Mesenteric fat pad (tissue), 1 donor: ENCODE measurements at regions not wholly inside any gene's neighbourhood (a gene's known extent, or its start where the extent isn't known, plus 50 kb on each side); places are given as distances from the start of the nearest gene placed in this dataset.

Source experiments
- DNase-seq: peaks from one replicate; pipeline ENCODE4 v3.0.0-alpha.2; 2020; ENCODE audit warnings: low spot score
- donor health status: DM: yes; HTN: yes; CAD: no.

DNA sequence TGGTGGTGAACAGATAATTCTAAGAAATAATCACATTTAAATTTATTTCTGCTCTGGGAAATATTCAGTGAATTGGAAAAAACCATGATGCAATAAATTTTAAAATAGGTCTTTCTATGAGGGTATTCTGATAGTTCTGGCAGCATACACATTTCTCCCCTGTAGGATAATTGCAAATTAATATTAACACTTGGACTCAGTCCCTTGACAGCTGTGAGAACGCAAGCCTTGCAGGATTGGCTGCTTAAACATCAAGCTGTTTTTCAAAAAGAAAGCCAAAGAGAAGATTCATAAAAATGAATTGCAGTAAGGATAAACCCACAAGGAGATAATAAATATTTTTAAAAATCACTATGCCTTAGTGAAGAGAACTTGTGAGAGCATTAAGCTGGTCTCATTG is 180.0 kb downstream of the MTRR start:
- DNase-seq = no peak

DNA sequence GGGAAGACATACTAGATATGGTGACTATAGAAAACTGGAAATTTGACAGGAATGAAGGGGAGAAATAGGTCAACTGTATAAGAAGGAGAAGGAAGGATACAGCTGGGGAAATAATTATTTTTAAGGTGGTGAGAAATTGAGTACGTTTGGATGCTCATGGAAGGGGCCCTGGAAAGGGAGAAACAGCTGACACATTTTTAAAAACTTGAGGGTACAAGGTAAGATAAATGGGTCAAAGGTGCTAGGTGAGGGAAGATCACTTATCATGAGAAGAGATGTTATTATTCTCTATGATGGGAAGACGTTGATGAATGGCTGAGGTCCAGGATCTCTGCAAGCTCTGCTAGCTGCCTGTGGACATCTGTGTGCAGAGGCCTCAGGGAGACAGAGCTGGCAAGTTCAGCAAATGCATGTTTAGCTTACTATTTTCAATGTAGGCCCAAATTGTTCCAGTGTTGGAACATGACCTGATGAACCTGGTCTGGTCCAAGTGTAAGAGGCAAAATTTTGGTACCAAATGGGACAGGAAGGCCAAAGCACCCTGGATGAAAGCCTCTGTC is 181.7 kb downstream of the MTRR start:
- DNase-seq = no peak

DNA sequence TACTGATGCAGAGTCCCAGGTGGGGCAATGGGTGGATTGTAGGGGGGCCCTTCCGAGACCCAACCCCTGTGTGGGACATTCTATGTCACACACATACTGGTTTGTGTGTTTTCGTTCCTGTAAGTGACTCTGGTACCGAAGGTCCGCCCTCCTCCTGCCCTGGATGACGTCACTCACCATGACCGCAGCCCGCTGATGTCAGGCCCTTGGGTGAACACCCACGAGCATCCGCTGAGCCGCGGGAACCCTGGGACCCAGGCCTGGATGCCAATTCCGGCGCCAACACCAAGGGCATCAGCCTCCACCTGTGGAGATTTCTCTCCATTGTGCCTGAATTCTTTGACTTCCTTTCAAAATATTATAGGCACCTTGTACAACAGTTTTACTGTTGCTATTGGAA is 184.3 kb downstream of the MTRR start:
- DNase-seq = no peak

DNA sequence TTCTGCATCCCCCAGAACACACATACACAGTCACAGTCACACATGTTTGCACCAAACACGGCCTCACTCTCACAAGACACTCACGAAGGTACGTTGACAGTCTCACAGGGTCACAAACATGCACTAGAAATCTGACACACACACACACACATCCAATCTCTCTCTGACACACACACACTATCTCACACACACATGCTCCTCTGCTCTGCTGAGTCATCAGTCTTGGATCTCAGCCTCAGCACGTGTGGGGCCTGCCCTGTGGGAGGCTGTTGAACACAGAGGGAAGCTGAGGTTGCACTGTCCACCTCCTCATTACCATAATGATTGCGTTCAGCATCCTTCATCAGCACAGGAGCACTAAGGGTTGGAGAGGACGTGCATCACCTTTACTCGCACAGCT is 188.8 kb downstream of the MTRR start:
- no peak for DNase-seq

DNA sequence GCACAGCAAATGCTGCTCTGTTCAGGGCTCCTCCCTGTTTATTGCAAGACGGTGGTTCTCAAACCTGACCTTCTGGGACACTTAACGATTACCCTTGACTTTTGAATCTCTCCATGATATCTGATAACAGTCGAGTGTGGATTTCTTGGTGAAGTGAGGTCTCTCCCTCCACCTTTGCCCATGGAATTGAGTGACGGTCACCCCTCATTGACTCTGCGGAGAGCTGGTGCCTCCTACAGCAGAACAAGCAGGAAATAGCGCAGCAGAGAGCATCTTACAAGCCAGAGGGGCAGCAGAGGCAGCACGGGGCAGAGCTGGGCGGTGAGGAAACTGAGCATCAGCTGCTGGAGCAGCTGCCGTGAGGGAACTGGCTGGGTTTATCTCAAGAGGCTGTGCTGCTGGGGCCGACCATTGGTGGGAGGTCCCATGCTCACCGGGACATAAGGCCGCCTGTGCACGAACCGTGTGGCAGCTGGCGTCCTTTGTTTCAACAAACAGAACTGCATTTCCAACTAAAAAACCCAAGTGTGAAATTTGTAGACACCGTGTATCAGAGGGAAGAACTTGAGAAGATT is 189.8 kb downstream of the MTRR start:
- DNase-seq = no peak

DNA sequence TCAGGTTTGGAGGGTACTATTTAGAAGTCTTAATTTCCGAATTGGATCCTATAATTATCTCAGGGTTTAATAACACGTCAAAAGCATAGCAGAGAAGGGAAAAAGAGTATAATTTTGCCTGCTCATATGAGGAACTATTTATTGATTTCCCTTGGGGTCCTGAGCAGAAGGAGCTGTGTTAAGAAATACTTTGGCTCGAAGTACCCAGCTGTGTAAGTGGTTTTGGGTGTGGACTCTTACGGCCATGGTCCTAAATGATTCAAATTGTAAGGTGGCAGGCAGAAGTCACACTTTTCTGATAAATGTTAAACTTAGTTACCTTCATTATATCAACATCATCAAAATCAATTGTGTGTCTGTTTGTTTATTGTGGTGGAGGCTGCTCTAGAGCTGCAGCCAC is 190.4 kb downstream of the MTRR start:
- DNase-seq = no peak

DNA sequence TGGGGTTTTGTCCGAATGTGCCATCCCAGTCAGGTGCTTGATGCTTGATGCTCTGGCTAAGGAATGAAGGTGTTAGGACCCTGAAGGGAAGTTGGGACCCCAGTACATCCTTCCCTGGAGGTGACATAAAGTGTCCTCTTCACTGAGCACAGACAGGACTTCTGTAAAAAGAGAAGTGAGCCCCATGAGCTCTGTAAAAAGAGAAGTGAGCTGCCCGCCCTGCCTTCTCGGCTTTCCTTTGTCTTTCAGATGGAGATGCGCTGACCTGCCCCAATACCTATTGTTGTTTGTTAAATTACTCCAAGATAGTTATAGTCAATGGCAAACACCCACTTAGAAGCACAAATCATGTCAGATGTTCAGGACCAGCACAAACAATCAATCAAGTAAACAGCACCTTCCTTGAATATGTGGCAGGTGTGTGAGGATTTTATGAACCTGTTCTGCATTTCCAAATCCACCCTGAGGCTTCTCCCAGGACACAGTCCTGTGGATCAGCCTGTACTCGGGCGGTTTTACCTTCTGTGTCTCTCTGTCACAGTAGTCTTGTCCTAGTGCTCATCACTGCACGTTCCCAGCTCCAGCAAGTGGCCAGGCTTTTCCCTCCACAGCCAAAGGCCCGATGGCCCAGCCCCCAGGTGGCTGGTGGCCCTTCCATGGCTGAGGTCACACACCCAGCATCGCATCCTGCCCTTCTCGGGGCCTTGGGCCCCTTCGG is 191.4 kb downstream of the MTRR start:
- no peak for DNase-seq

DNA sequence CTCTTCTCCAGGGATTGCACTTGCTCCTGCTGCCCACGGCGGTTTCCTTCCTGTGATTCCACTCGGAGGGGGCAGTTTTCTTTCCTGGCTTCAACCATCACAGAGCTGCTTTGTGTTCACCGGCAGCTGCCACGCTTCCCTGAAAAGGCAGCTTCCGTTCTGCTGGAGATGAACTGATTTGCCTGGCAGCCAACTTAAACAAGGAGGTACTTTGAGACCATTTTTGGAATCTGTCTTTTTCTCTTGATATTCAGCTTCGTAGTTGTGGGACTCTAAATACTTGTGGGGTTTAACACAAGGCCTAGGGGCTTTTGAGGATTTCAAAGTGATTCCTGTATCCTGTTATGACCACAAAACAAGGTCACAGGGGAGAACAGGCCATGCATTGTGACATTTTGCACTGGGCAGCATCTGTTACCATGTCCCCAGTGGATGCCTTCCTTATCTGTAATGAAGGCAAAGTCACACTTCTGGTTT is 192.0 kb downstream of the MTRR start:
- no peak for DNase-seq

DNA sequence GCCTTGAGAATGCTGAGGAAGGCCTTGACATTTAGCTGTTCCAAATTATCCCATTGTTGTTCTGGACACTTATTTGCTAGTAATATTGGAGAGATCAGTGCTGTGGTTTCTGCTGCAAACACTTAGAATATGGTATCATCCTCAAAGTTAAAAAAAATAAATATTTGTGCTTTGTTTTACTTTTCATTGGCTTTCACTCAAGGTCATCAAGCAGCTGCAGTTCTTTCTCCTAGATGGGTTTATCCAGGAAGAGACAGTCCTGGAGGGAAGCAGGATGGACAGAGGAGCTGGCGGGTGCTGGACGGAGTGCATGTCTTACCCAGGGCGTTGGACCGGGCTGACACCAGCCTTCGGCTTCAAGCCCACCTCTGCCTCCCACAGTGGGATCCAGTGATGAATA is 193.6 kb downstream of the MTRR start:
- no peak for DNase-seq

DNA sequence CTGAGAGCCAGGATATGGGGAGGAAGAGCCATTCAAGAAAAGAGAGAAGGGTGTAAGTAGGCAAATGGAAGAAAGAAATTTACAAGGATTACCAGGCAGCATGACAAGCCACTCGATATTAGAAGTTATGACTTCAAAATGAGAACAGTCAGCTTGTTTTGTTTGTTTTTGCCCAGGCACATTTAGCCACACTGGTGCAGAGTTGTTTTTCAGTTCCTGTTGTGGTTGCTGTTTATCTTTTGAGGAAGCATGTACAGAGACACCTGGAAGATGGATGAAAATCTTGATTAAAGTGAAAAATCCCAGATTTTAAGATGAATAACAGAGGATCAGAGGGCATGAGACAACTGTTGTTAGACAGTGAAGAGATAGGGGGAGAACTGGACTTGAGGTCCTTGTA is 199.1 kb downstream of the MTRR start:
- DNase-seq = no peak

DNA sequence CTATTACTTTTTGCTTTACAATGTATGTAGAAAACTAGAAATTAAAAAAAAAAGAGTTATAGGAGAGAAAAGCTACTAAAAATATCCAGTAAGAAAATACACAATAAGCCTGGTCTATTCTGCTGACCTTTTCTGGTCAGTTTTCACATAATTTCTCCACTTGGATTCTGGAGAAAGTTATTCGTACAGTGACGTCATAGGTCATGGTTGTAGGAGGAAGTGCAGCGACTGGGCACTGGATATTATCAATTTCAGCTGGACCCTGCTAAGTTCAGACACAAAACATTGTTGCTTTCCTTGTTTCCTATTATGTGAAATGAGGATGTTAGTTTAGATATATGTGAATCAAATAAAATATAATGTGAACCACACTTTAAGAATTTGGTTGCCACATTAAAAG is 201.2 kb downstream of the MTRR start:
- no peak for DNase-seq

DNA sequence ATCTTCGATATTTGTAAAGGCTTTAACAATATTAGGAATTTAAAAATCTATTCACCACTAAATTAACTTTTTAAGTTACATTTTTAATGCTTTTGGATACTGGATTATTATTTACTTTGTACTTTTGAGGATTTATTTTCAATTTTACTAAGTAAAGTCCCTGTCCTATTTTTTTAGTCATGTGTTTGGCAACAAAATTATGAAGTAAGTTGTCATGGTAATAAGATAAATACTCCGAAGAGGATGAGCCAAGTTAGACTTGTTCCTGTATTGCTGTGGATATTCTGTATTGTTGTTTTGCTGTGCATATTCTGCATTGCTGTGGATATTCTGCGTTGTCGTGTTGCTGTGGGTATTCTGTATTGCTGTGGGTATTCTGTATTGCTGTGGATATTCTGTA is 210.1 kb downstream of the MTRR start:
- DNase-seq = no peak

DNA sequence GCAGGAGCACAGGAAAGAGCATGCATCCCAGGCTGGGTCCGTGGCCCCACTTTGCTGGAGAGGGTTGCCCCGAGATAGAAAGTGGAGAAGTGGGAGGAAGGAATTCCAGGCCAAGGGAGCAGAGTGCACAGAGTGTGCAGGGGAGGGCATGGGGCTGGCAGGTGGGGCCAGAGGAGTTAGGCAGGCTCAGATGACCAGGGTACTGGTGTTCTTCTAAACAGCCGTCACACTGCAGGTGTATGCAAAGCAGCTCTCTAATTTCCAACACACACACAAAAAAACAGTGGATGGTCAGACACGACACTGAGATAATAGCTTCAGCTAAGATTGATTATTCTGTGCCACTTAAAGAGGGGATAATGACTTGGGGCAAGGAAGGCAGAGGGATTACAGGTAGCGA is 212.2 kb downstream of the MTRR start:
- no peak for DNase-seq

DNA sequence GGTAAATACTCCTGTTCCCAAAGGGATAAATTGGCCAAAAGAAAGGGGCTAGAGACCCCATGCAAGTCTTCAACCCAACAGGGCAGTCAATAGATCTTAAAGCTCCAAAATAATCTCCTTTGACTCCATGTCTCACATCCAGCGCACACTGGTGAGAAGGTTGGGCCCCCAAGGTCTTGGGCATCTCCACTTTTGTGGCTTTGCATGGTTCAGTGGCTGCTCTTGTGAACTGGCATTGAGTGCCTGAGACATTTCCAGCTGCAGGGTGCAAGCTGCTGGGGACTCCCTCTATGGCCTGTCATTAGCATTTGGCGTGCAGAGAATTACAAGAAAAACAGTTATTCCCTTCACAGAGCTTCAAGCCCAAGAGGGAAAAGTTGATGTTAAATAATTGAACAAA is 224.7 kb downstream of the MTRR start:
- no peak for DNase-seq

DNA sequence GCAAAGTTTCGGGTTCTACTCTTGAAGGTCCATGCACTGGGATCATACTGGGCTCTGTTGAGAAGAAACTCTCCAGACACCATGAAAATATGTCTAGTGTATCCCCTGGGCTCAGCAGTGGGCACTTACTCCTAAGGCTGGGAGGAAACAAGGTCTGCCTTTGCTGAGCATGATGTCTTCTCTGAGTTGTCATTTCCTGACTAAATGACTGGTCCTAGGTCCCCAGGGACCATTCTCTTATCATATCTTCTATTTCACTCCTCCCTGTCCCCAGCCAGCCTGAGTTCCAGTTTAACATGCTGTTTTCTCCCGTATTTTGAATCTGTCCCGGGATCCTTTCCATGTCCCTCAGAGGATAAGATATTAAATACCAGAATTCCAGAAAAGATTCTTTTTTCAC is 225.4 kb downstream of the MTRR start:
- no peak for DNase-seq

DNA sequence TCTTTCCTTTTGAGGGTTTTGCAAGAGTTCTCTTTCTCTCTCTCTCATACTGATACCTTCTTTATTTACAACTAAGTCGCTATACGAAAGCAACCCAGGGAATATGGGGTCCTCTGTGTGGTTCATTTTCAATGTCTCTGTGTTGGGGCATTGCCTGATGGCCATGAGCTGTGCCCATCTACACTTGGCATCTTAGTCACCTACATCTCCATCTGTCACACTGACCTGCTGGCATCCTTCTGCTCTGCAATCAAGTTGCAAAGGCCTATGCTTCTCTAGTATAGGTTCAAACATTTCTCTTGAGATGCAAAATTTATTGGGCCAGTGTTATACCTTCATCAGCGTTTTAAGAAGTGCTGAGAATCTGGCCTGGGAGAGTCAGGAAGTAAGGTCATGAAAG is 228.2 kb downstream of the MTRR start:
- DNase-seq = no peak

DNA sequence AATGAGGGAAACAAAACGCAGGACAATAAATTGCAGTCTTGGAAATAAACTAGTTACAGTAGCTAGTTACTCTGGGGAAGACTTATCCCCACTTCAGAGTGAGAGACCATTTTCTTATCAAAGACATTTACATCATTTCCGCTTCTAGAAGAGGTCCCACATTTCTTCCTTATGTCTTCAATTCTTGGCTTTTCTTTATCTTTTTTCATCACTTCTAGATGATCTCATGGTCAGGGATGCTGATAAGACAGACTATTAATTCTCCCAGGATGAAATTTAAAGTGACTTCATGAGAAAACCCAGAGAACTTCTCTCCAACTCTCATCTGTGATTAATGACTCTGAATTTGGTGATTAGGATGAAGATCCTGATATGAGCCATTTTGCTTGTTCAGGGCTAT is 229.1 kb downstream of the MTRR start:
- no peak for DNase-seq

DNA sequence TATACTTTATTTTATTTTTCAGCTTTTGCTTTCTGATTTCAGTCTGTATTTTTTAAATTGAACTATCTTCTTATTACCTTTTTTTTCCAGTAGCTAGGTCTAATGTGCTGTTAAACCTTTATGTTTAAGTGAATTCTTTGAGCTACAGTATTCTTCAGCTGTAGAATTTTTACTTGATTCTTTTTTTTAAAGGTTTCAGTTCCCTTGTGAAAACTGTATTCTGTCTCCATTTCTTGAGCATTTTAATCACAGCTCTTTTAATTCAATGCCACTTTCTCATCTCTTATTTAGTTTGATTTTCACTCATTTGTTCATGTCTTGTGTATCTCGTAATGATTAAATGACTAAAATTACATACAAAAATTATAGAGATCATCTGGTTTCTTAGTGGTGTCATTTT is 233.8 kb downstream of the MTRR start:
- DNase-seq = no peak

DNA sequence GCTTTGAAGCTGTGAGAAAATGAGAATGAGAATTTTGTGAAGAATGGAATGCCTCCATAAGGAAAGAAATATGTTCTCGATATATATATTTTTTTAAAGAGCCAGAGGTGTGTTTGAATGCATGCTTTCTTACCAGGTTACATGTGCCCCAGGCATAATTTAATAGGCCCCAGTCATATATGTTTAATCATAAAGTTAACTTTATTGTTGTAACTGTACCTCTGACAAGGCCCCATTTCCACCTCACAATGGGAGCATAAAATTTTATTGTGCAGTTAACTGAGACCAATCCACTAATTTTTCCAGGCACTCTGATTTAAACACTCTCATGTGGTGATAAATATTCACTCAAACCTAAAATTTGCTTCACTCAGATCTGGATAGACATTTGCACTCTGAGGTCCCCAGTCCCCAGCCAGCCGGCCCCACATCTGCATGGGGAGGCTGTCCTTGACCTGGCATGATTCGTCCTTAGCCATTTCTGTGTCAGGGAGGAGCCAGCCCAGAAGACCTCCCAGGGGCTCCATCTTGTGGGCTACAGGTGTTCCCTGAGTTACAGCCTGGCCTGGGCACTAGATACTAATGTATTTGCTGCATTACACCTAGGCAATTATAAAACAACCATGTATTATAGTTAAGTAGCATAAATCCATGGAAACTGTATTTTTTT is 245.8 kb downstream of the MTRR start:
- DNase-seq = no peak

DNA sequence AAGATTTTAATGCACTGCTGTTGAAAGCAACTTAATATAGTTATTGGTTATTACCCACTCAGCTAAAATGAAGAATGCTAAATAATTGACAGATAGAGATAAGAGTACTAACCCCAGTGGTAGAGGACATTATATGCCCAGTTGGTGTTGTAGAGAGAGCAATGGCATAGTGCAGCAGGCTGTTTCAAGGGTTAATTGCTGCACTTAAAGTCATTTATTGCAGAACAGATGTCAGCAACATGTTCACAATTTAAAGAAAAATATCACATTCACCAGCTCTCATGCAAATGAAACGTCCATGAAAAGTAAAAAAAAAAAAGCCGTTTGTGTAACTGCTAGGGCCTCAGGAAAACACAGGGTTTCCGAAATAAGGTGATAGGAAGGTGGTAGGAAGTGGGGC is 254.6 kb downstream of the MTRR start:
- DNase-seq = no peak

DNA sequence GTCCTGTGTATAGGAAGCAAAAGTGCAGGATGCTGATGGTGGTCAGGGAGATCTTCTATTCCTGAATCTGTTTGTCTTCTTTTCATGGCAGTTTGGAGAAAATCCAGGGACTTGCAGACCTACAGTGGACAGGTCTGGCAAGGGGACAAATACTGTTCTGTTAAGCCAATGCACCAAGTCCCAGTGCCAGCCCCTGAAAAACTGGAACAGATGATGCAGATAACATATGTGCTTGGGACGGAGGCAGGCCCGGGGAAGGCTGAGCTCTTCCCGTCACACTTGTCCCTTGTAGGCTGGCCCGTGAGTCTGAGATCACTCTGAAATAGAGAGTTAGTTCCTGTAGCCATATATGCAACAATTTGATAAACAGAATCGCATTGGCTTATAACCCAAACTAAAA is 265.7 kb downstream of the MTRR start:
- DNase-seq = no peak

DNA sequence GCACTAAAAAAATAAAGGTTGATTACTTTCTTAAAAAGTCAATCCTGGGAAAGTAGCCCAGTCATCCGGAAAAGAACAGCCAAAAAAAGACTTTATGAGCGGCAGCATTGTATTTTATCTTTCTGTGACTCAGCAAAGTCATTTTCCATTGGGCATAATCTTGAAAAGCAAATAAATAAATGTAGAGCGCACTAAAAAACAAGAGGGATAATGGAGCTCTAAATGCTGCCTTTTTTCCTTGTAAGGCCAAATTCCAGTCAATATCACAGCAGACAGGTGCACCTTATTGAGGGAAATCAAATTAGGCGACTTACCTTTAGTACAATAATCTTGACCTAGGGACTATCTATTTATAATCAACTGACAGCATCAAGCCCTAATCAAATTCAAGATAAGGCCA is 266.8 kb downstream of the MTRR start:
- DNase-seq = no peak

DNA sequence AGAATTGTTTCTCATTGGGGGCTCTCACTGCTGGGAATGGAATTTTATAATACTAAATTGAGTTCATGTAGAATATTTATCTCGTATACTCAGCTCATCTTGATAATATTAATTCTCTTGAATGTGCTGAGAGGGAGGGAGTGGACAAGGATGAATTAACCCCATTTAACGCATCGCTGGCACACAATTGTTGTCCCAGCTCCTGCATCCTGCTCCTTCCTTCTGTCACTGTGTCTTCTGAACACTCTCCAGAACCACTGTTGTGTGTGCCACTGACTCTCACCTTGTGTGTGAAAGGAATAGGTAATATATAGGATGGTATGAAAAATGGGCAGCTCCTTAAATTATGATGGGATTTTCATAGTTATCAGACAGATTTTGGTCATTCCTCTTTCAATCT is 267.3 kb downstream of the MTRR start:
- no peak for DNase-seq
